Cardiac muscle cell (in vitro differentiated cells and primary cell): ENCODE measurements at regions not wholly inside any gene's neighbourhood (a gene's known extent, or its start where the extent isn't known, plus 50 kb on each side); places are given as distances from the start of the nearest gene placed in this dataset.
"Not testable (repeated sequence)": the region's sequence is repeated elsewhere in the genome, so short reads cannot be mapped to it uniquely, and the experiment has no call there.

Experiments
- DNase-seq, 2 donors: peaks; one replicate each; pipeline versions ENCODE4 v3.0.0 to v3.0.0-alpha.2; 2010 to 2017; ENCODE audit warnings: low read depth in 1 of 2, low spot score in 1 of 2
- H3K27ac ChIP-seq: fragments of 200-600 bp; sonication (generic); 2 replicates; pipeline ENCODE4 v1.5.1; 2016
- H3K27me3 ChIP-seq: fragments of 200-600 bp; sonication (generic); 2 replicates; pipeline ENCODE4 v1.6.0; 2016; ENCODE audit warnings: control low read depth
- H3K36me3 ChIP-seq: fragments of 200-600 bp; sonication (generic); 2 replicates; pipeline ENCODE4 v1.5.1; 2016; ENCODE audit warnings: control low read depth
- H3K4me1 ChIP-seq: fragments of 200-600 bp; sonication (generic); 2 replicates; pipeline ENCODE4 v1.8.1; 2017; ENCODE audit warnings: low read depth, mild to moderate bottlenecking, mixed run types
- H3K4me3 ChIP-seq: fragments of 200-600 bp; sonication (generic); 2 replicates; pipeline ENCODE4 v1.5.1; 2016; ENCODE audit warnings: mild to moderate bottlenecking
- H3K9me3 ChIP-seq: fragments of 200-600 bp; sonication (generic); 2 replicates; pipeline ENCODE4 v1.5.1; 2017; ENCODE audit warnings: low read depth, mild to moderate bottlenecking, control low read depth
- CTCF ChIP-seq: IDR thresholded peaks from 2 replicates; pipeline ENCODE4 v1.5.1; 2012; ENCODE audit warnings: low read depth, mild to moderate bottlenecking, low read length

GRCh38 chr7:106367018-106367420 is 82.2 kb upstream of the NAMPT start:
- peak; percentile 46 for TF ChIP-seq CTCF
- peak; percentile 25 to 65 for DNase-seq
- no peak overlapping the region for H3K4me3 ChIP-seq

GRCh38 chr7:106365252-106366005 is 80.6 kb upstream of the NAMPT start:
- TF ChIP-seq CTCF = no peak
- peak in 1 of 2 donors; percentile 47 for DNase-seq
- Histone ChIP-seq H3K9me3 (no peaks in the 10 kb centered on the region), H3K27ac (no peak overlapping the region), H3K4me1 (no peaks in the 10 kb centered on the region), H3K4me3 (no peak overlapping the region), H3K36me3 (no peaks in the 10 kb centered on the region), H3K27me3 (no peaks in the 10 kb centered on the region)

More at GRCh38 chr7:106367018-106367420, 82.2 kb upstream of the NAMPT start:
- no peaks in the 10 kb centered on the region for H3K36me3 ChIP-seq
- H3K27me3 ChIP-seq = no peaks in the 10 kb centered on the region
- H3K4me1 ChIP-seq = no peaks in the 10 kb centered on the region
- H3K9me3 ChIP-seq = no peaks in the 10 kb centered on the region
- H3K27ac ChIP-seq = no peak overlapping the region

GRCh38 chr7:106362507-106362906 is 77.7 kb upstream of the NAMPT start:
- H3K9me3 ChIP-seq, H3K4me1 ChIP-seq: not testable (repeated sequence)

GRCh38 chr7:106358103-106358663 is 73.4 kb upstream of the NAMPT start:
- Histone ChIP-seq H3K27ac (no peak overlapping the region), H3K4me1 (no peaks in the 10 kb centered on the region)
- no peak for TF ChIP-seq CTCF

More at GRCh38 chr7:106362507-106362906, 77.7 kb upstream of the NAMPT start:
- not testable (repeated sequence) for H3K4me3 ChIP-seq, H3K27me3 ChIP-seq, DNase-seq, H3K27ac ChIP-seq, H3K36me3 ChIP-seq

GRCh38 chr7:106357675-106358074 is 72.9 kb upstream of the NAMPT start:
- Histone ChIP-seq H3K9me3 (no peaks in the 10 kb centered on the region), H3K36me3 (no peaks in the 10 kb centered on the region), H3K4me1 (no peaks in the 10 kb centered on the region), H3K27ac (no peak overlapping the region), H3K27me3 (no peaks in the 10 kb centered on the region), H3K4me3 (no peak overlapping the region)
- DNase-seq = no peak
- no peak for TF ChIP-seq CTCF

More at GRCh38 chr7:106358103-106358663, 73.4 kb upstream of the NAMPT start:
- H3K27me3 ChIP-seq = no peaks in the 10 kb centered on the region
- no peaks in the 10 kb centered on the region for H3K9me3 ChIP-seq
- no peaks in the 10 kb centered on the region for H3K36me3 ChIP-seq
- no peak overlapping the region for H3K4me3 ChIP-seq
- peak in 1 of 2 donors; percentile 87 for DNase-seq

- Histone ChIP-seq H3K4me1 (no peaks in the 10 kb centered on the region), H3K36me3 (no peaks in the 10 kb centered on the region), H3K27ac (no peak overlapping the region), H3K9me3 (no peaks in the 10 kb centered on the region), H3K4me3 (no peak overlapping the region), H3K27me3 (no peaks in the 10 kb centered on the region)
- no peak for DNase-seq
- no peak for TF ChIP-seq CTCF
These were observed 70.0 kb upstream of the NAMPT start for GRCh38 chr7:106354822-106355221.
